Ishikawa (cell line): ENCODE measurements at regions not wholly inside any gene's neighbourhood (a gene's known extent, or its start where the extent isn't known, plus 50 kb on each side); places are given as distances from the start of the nearest gene placed in this dataset.

Experiments
- CREB1 ChIP-seq: IDR thresholded peaks from 2 replicates; pipeline ENCODE4 v1.6.1; 2012; ENCODE audit warnings: low read depth
- EP300 ChIP-seq: IDR thresholded peaks from 2 replicates; pipeline ENCODE4 v1.6.1; 2012; ENCODE audit warnings: borderline replicate concordance
- FOXM1 ChIP-seq: IDR thresholded peaks from 2 replicates; pipeline ENCODE4 v1.6.1; 2012; ENCODE audit warnings: low read depth, borderline replicate concordance
- MAX ChIP-seq: IDR thresholded peaks from 2 replicates; pipeline ENCODE4 v1.6.1; 2012
- NFIC ChIP-seq: IDR thresholded peaks from 2 replicates; pipeline ENCODE4 v1.6.1; 2012
- RAD21 ChIP-seq: IDR thresholded peaks from 2 replicates; pipeline ENCODE4 v1.6.1; 2012; ENCODE audit warnings: low read depth
- REST ChIP-seq: IDR thresholded peaks from 2 replicates; pipeline ENCODE4 v1.6.1; 2012; ENCODE audit warnings: low read depth, mild to moderate bottlenecking
- TAF1 ChIP-seq: IDR thresholded peaks from 2 replicates; pipeline ENCODE4 v1.6.1; 2012; ENCODE audit warnings: low read depth, mild to moderate bottlenecking
- TCF12 ChIP-seq: IDR thresholded peaks from 2 replicates; pipeline ENCODE4 v1.6.1; 2012; ENCODE audit warnings: low read depth
- USF1 ChIP-seq: IDR thresholded peaks from 2 replicates; pipeline ENCODE4 v1.6.1; 2012
- YY1 ChIP-seq: IDR thresholded peaks from 2 replicates; pipeline ENCODE4 v1.6.1; 2012; ENCODE audit warnings: low read depth
- ZBTB7A ChIP-seq: IDR thresholded peaks from 2 replicates; pipeline ENCODE4 v1.6.1; 2012; ENCODE audit warnings: low read depth

GRCh38 chr2:33719067-33719466 lies 120.0 kb upstream of the FAM98A start:
- no peak for TF ChIP-seq CREB1
- no peak for TF ChIP-seq REST
- no peak for TF ChIP-seq TCF12
- TF ChIP-seq MAX, result no peak
- TF ChIP-seq NFIC, result no peak
- TF ChIP-seq USF1, result no peak
- TF ChIP-seq EP300, result no peak
- no peak for TF ChIP-seq ZBTB7A
- TF ChIP-seq YY1, result no peak
- no peak for TF ChIP-seq TAF1
- no peak for TF ChIP-seq RAD21
- TF ChIP-seq FOXM1, result no peak
